ENCODE measurements at regions not wholly inside any gene's neighbourhood (a gene's known extent, or its start where the extent isn't known, plus 50 kb on each side); places are given as distances from the start of the nearest gene placed in this dataset.

GRCh38 chr9:3664044-3664443 lies 138.2 kb upstream of the RFX3 start:
- H3K4me3 ChIP-seq (ENCODE audit: low read depth, low read length): no peak overlapping the region
- no peak for TF ChIP-seq CTCF (IDR thresholded peaks at IDR 0.05; ENCODE audit: borderline replicate concordance, insufficient read depth, low read depth, low read length)

GRCh38 chr9:3662671-3663070 lies 136.9 kb upstream of the RFX3 start:
- no peak for TF ChIP-seq CTCF (IDR thresholded peaks at IDR 0.05; ENCODE audit: borderline replicate concordance, insufficient read depth, low read depth, low read length)
- no peak overlapping the region for H3K4me3 ChIP-seq (ENCODE audit: low read depth, low read length)

GRCh38 chr9:3660936-3661335 lies 135.1 kb upstream of the RFX3 start:
- TF ChIP-seq CTCF (IDR thresholded peaks at IDR 0.05; ENCODE audit: borderline replicate concordance, insufficient read depth, low read depth, low read length): no peak
- H3K4me3 ChIP-seq (ENCODE audit: low read depth, low read length): no peak overlapping the region

GRCh38 chr9:3659647-3660046 lies 133.8 kb upstream of the RFX3 start:
- H3K4me3 ChIP-seq (ENCODE audit: low read depth, low read length): no peak overlapping the region
- TF ChIP-seq CTCF (IDR thresholded peaks at IDR 0.05; ENCODE audit: borderline replicate concordance, insufficient read depth, low read depth, low read length): no peak

- no peak overlapping the region for H3K4me3 ChIP-seq (ENCODE audit: low read depth, low read length)
- no peak for TF ChIP-seq CTCF (IDR thresholded peaks at IDR 0.05; ENCODE audit: borderline replicate concordance, insufficient read depth, low read depth, low read length)
Measured at GRCh38 chr9:3658964-3659363, 133.2 kb upstream of the RFX3 start.

GRCh38 chr9:3656224-3656623 lies 130.4 kb upstream of the RFX3 start:
- H3K4me3 ChIP-seq (ENCODE audit: low read depth, low read length): no peak overlapping the region
- TF ChIP-seq CTCF (IDR thresholded peaks at IDR 0.05; ENCODE audit: borderline replicate concordance, insufficient read depth, low read depth, low read length): no peak

- H3K4me3 ChIP-seq (ENCODE audit: low read depth, low read length): no peak overlapping the region
- TF ChIP-seq CTCF (IDR thresholded peaks at IDR 0.05; ENCODE audit: borderline replicate concordance, insufficient read depth, low read depth, low read length): no peak
Measured at GRCh38 chr9:3650994-3651622, 125.3 kb upstream of the RFX3 start.

All from GM12875 (cell line).